CD1c-positive myeloid dendritic cell (primary cell): ENCODE measurements at regions not wholly inside any gene's neighbourhood (a gene's known extent, or its start where the extent isn't known, plus 50 kb on each side); places are given as distances from the start of the nearest gene placed in this dataset.

Experiments
- DNase-seq: peaks from one replicate; pipeline ENCODE4 v3.0.0-alpha.2; 2016; ENCODE audit errors: extremely low spot score

GRCh38 chr10:78391585-78391984 lies 357.9 kb downstream of the RPS24 start:
- no peak for DNase-seq

- DNase-seq, result no peak
These were observed 358.5 kb downstream of the RPS24 start for GRCh38 chr10:78392197-78392596.

GRCh38 chr10:78393094-78393493 lies 359.4 kb downstream of the RPS24 start:
- DNase-seq, result no peak

- DNase-seq, result no peak
These were observed 360.4 kb downstream of the RPS24 start for GRCh38 chr10:78394047-78394446.

GRCh38 chr10:78395162-78395561 lies 361.5 kb downstream of the RPS24 start:
- DNase-seq, result no peak

GRCh38 chr10:78396754-78397153 lies 363.1 kb downstream of the RPS24 start:
- DNase-seq, result no peak

- no peak for DNase-seq
These were observed 364.1 kb downstream of the RPS24 start for GRCh38 chr10:78397786-78398185.

- DNase-seq, result no peak
These were observed 364.7 kb downstream of the RPS24 start for GRCh38 chr10:78398382-78398781.

GRCh38 chr10:78401624-78402367 lies 368.1 kb downstream of the RPS24 start:
- no peak for DNase-seq

- DNase-seq, result no peak
These were observed 368.9 kb downstream of the RPS24 start for GRCh38 chr10:78402591-78402990.

- DNase-seq, result no peak
These were observed 370.1 kb downstream of the RPS24 start for GRCh38 chr10:78403781-78404180.

- no peak for DNase-seq
These were observed 370.6 kb downstream of the RPS24 start for GRCh38 chr10:78404296-78404695.

- no peak for DNase-seq
These were observed 371.6 kb downstream of the RPS24 start for GRCh38 chr10:78405231-78405630.

GRCh38 chr10:78405736-78406135 lies 372.1 kb downstream of the RPS24 start:
- no peak for DNase-seq

GRCh38 chr10:78406648-78407008 lies 373.0 kb downstream of the RPS24 start:
- no peak for DNase-seq

GRCh38 chr10:78407009-78407711 lies 373.5 kb downstream of the RPS24 start:
- DNase-seq, result peak; percentile 58

- no peak for DNase-seq
These were observed 374.3 kb downstream of the RPS24 start for GRCh38 chr10:78407966-78408365.

GRCh38 chr10:78408671-78409472 lies 375.2 kb downstream of the RPS24 start:
- no peak for DNase-seq

- DNase-seq, result no peak
These were observed 376.6 kb downstream of the RPS24 start for GRCh38 chr10:78410046-78410965.

- no peak for DNase-seq
These were observed 378.1 kb downstream of the RPS24 start for GRCh38 chr10:78411716-78412115.

- DNase-seq, result no peak
These were observed 378.9 kb downstream of the RPS24 start for GRCh38 chr10:78412605-78413004.
